ENCODE measurements at regions not wholly inside any gene's neighbourhood (a gene's known extent, or its start where the extent isn't known, plus 50 kb on each side); places are given as distances from the start of the nearest gene placed in this dataset.

DNA sequence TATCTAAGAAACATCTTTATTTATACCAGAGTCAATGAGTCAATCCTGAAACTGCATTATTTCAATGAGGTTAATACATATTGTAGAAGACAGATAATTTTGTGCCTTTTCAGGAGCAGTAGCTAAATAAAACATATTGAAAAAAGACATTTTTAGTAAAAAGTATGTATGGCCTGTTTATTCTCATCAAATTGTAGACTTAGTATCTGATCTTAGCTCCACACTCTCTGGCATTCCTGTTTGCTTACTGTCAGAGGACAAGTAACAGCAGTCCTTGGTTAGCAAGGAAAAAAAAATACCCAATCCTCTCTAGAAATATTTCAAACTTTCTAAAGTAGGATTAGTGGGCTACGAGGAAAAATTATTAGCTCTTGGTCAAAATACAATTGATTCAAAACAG lies 50.5 kb upstream of the GUCY1A1 start:
- DNase-seq (ENCODE audit: insufficient read length, low spot score, missing footprints), result no peak
- H3K27ac ChIP-seq (ENCODE audit: low read depth, low read length), result no peak overlapping the region
- no peaks in the 10 kb centered on the region for H3K36me3 ChIP-seq (ENCODE audit: insufficient read depth, low read length)
- TF ChIP-seq, protein P1, sequence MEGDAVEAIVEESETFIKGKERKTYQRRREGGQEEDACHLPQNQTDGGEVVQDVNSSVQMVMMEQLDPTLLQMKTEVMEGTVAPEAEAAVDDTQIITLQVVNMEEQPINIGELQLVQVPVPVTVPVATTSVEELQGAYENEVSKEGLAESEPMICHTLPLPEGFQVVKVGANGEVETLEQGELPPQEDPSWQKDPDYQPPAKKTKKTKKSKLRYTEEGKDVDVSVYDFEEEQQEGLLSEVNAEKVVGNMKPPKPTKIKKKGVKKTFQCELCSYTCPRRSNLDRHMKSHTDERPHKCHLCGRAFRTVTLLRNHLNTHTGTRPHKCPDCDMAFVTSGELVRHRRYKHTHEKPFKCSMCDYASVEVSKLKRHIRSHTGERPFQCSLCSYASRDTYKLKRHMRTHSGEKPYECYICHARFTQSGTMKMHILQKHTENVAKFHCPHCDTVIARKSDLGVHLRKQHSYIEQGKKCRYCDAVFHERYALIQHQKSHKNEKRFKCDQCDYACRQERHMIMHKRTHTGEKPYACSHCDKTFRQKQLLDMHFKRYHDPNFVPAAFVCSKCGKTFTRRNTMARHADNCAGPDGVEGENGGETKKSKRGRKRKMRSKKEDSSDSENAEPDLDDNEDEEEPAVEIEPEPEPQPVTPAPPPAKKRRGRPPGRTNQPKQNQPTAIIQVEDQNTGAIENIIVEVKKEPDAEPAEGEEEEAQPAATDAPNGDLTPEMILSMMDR (IDR thresholded peaks at IDR 0.05; ENCODE audit: extremely low read depth, low read depth, low read length), result no peak
- H3K4me2 ChIP-seq (ENCODE audit: insufficient read depth, low read length), result no peak overlapping the region
- no peaks in the 10 kb centered on the region for H4K20me1 ChIP-seq (ENCODE audit: insufficient read depth, low read length)
- no peak overlapping the region for H2AFZ ChIP-seq (ENCODE audit: low read length)
- no peaks in the 10 kb centered on the region for H3K4me1 ChIP-seq (ENCODE audit: insufficient read depth, low read length)
- no peaks in the 10 kb centered on the region for H3K9me3 ChIP-seq (ENCODE audit: low read depth, low read length)
- H3K27me3 ChIP-seq (ENCODE audit: insufficient read depth, low read length), result no peaks in the 10 kb centered on the region
- no peak overlapping the region for H3K4me3 ChIP-seq (ENCODE audit: insufficient read depth, low read length)
- no peaks in the 10 kb centered on the region for H3K79me2 ChIP-seq (ENCODE audit: insufficient read depth, low read length)

DNA sequence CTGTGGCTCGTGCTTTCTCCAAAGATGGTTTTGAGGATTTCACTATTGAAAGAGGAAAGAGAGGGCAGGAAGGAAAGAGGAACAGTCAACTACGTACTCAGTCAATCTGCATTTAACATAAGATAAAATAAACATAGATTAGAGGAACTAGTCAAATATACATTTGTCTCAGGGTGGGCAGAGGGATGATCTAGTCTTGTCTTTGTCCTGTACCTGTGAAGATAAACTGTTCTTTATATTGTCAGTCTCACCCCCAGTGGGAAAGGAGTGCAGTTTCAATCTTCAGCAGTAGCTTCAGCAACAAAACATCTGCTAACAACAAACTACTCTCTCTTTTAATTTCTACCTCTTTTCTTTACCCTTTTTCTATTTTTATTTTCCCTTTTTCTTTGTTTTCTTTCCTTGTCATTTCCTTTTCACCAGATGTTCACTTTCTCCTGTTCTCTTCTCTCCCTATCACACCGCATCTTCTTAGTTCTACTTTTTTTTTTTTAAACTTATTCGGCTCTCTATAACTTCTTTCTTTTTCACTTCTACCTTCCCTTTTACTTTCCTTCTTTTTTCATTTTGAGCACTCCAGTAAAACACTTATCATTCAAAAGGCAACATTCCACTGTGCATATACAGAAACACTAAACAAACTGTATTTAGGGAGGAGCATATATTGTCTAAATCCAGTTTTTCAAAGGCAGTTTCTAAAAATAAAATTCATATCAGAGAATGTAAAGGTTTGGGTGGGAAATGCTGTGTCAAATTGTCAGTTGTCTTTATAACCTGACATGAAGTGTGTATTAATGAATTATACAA lies 51.4 kb upstream of the GUCY1A1 start:
- TF ChIP-seq, protein P1 (IDR thresholded peaks at IDR 0.05; ENCODE audit: extremely low read depth, low read depth, low read length), result no peak
- no peaks in the 10 kb centered on the region for H3K27me3 ChIP-seq (ENCODE audit: insufficient read depth, low read length)
- no peak overlapping the region for H3K4me3 ChIP-seq (ENCODE audit: insufficient read depth, low read length)
- no peaks in the 10 kb centered on the region for H4K20me1 ChIP-seq (ENCODE audit: insufficient read depth, low read length)
- no peaks in the 10 kb centered on the region for H3K79me2 ChIP-seq (ENCODE audit: insufficient read depth, low read length)
- H3K36me3 ChIP-seq (ENCODE audit: insufficient read depth, low read length), result no peaks in the 10 kb centered on the region
- DNase-seq (ENCODE audit: insufficient read length, low spot score, missing footprints), result no peak
- no peaks in the 10 kb centered on the region for H3K4me1 ChIP-seq (ENCODE audit: insufficient read depth, low read length)
- H2AFZ ChIP-seq (ENCODE audit: low read length), result no peak overlapping the region
- H3K4me2 ChIP-seq (ENCODE audit: insufficient read depth, low read length), result no peak overlapping the region
- H3K9me3 ChIP-seq (ENCODE audit: low read depth, low read length), result no peaks in the 10 kb centered on the region
- no peak overlapping the region for H3K27ac ChIP-seq (ENCODE audit: low read depth, low read length)

DNA sequence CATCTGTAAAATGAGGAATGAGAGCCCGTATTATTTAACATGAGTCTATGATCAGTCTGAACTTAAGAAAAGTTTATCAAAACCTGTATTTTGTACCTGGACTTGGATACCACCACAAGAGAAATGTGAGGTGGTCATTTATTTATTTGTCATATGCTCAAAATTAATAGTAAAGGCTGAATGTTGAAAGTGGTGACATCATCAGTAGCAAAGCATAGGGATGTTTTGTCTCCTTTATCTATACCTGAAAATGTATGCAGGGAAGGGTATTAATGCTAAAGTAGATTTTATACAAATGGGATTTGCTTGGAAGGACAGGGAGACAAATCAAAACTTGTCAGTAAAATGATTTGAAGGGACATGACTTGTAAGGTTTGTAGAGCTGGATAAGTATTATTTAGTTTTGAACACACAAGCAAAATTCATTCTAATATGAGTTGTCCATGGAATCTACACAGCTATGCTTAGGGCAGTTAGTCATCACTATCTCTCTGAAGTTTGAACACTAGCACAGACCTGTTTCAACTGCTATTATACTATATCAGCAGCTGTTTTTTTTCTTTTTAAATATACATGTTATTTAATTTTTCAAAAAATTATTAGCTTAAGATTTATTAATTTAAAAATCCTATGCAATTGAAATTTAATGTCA lies 52.4 kb upstream of the GUCY1A1 start:
- TF ChIP-seq, protein P1 (IDR thresholded peaks at IDR 0.05; ENCODE audit: extremely low read depth, low read depth, low read length), result no peak
- no peak overlapping the region for H2AFZ ChIP-seq (ENCODE audit: low read length)

DNA sequence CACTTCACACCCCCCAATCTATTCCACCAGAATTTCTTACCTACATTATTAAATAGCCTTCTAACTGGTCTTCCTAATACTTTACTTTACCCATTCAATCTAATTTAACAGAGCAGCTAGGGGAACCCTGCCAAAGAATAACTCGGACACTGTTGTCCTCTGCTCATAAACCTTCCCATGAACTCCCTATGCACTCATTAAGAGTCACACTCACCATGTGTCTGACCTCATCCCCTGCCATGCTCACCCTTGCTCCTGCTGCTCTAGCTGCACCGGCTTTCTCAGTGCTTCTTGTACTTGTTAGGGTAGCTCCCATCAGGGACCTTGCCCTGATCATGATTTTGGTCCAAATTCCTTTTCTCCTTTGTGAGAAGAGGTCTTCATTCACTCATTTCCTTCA lies 54.6 kb upstream of the GUCY1A1 start:
- Histone ChIP-seq H3K27ac (ENCODE audit: low read depth, low read length) (no peak overlapping the region), H3K79me2 (ENCODE audit: insufficient read depth, low read length) (no peaks in the 10 kb centered on the region), H2AFZ (ENCODE audit: low read length) (no peak overlapping the region), H3K4me2 (ENCODE audit: insufficient read depth, low read length) (no peak overlapping the region), H3K36me3 (ENCODE audit: insufficient read depth, low read length) (no peaks in the 10 kb centered on the region), H3K27me3 (ENCODE audit: insufficient read depth, low read length) (no peaks in the 10 kb centered on the region), H3K9me3 (ENCODE audit: low read depth, low read length) (no peaks in the 10 kb centered on the region), H3K4me1 (ENCODE audit: insufficient read depth, low read length) (peaks cover 4% of the 10 kb centered on the region), H4K20me1 (ENCODE audit: insufficient read depth, low read length) (no peaks in the 10 kb centered on the region), H3K4me3 (ENCODE audit: insufficient read depth, low read length) (no peak overlapping the region)
- no peak for DNase-seq (ENCODE audit: insufficient read length, low spot score, missing footprints)
- TF ChIP-seq, protein P1 (IDR thresholded peaks at IDR 0.05; ENCODE audit: extremely low read depth, low read depth, low read length), result no peak

More for the DNA sequence above, 52.4 kb upstream of the GUCY1A1 start:
- DNase-seq (ENCODE audit: insufficient read length, low spot score, missing footprints), result no peak
- Histone ChIP-seq H3K27me3 (ENCODE audit: insufficient read depth, low read length) (no peaks in the 10 kb centered on the region), H3K9me3 (ENCODE audit: low read depth, low read length) (no peaks in the 10 kb centered on the region), H3K4me1 (ENCODE audit: insufficient read depth, low read length) (no peaks in the 10 kb centered on the region), H3K27ac (ENCODE audit: low read depth, low read length) (no peak overlapping the region), H3K36me3 (ENCODE audit: insufficient read depth, low read length) (no peaks in the 10 kb centered on the region), H4K20me1 (ENCODE audit: insufficient read depth, low read length) (no peaks in the 10 kb centered on the region), H3K79me2 (ENCODE audit: insufficient read depth, low read length) (no peaks in the 10 kb centered on the region), H3K4me3 (ENCODE audit: insufficient read depth, low read length) (no peak overlapping the region), H3K4me2 (ENCODE audit: insufficient read depth, low read length) (no peak overlapping the region)

All from osteoblast (primary cell).